AG20443 (cell line): ENCODE measurements at regions not wholly inside any gene's neighbourhood (a gene's known extent, or its start where the extent isn't known, plus 50 kb on each side); places are given as distances from the start of the nearest gene placed in this dataset.
"Not testable (repeated sequence)": the region's sequence is repeated elsewhere in the genome, so short reads cannot be mapped to it uniquely, and the experiment has no call there.

Experiments
- DNase-seq: peaks from one replicate; pipeline ENCODE4 v3.0.0; 2012; ENCODE audit warnings: low spot score, mixed read lengths

- no peak for DNase-seq
Measured at GRCh38 chr5:9787861-9788600, 157.9 kb upstream of the TAS2R1 start.

- DNase-seq = no peak
Measured at GRCh38 chr5:9786380-9787360, 156.5 kb upstream of the TAS2R1 start.

- no peak for DNase-seq
Measured at GRCh38 chr5:9785751-9786150, 155.6 kb upstream of the TAS2R1 start.

- no peak for DNase-seq
Measured at GRCh38 chr5:9784231-9784630, 154.1 kb upstream of the TAS2R1 start.

- peak; percentile 85 for DNase-seq
Measured at GRCh38 chr5:9782826-9783560, 152.8 kb upstream of the TAS2R1 start.

GRCh38 chr5:9781890-9782289, 151.7 kb upstream of the TAS2R1 start:
- DNase-seq = no peak

- DNase-seq = no peak
Measured at GRCh38 chr5:9781275-9781674, 151.1 kb upstream of the TAS2R1 start.

GRCh38 chr5:9780501-9780900, 150.3 kb upstream of the TAS2R1 start:
- no peak for DNase-seq

GRCh38 chr5:9776525-9776924, 146.4 kb upstream of the TAS2R1 start:
- no peak for DNase-seq

- DNase-seq = no peak
Measured at GRCh38 chr5:9775339-9775738, 145.2 kb upstream of the TAS2R1 start.

- DNase-seq = no peak
Measured at GRCh38 chr5:9774472-9775079, 144.4 kb upstream of the TAS2R1 start.

GRCh38 chr5:9771079-9771478, 140.9 kb upstream of the TAS2R1 start:
- DNase-seq = no peak

GRCh38 chr5:9766581-9766980, 136.4 kb upstream of the TAS2R1 start:
- DNase-seq = peak; percentile 43

- peak; percentile 64 for DNase-seq
Measured at GRCh38 chr5:9765419-9766140, 135.4 kb upstream of the TAS2R1 start.

GRCh38 chr5:9761706-9762105, 131.6 kb upstream of the TAS2R1 start:
- no peak for DNase-seq

- not testable (repeated sequence) for DNase-seq
Measured at GRCh38 chr5:9752670-9753069, 122.5 kb upstream of the TAS2R1 start.

- DNase-seq = no peak
Measured at GRCh38 chr5:9743507-9743906, 113.4 kb upstream of the TAS2R1 start.

GRCh38 chr5:9742848-9743247, 112.7 kb upstream of the TAS2R1 start:
- DNase-seq = no peak

- no peak for DNase-seq
Measured at GRCh38 chr5:9739135-9739534, 109.0 kb upstream of the TAS2R1 start.

- DNase-seq = no peak
Measured at GRCh38 chr5:9737265-9737664, 107.1 kb upstream of the TAS2R1 start.

GRCh38 chr5:9733486-9733885, 103.3 kb upstream of the TAS2R1 start:
- peak; percentile 50 for DNase-seq
